ENCODE measurements at regions not wholly inside any gene's neighbourhood (a gene's known extent, or its start where the extent isn't known, plus 50 kb on each side); places are given as distances from the start of the nearest gene placed in this dataset.
A peak's percentile ranks its signal among the peaks of the same experiment; 100 is the strongest.

GRCh38 chr2:65634304-65634703, 201.9 kb upstream of the SPRED2 start:
- TF ChIP-seq, protein P1, sequence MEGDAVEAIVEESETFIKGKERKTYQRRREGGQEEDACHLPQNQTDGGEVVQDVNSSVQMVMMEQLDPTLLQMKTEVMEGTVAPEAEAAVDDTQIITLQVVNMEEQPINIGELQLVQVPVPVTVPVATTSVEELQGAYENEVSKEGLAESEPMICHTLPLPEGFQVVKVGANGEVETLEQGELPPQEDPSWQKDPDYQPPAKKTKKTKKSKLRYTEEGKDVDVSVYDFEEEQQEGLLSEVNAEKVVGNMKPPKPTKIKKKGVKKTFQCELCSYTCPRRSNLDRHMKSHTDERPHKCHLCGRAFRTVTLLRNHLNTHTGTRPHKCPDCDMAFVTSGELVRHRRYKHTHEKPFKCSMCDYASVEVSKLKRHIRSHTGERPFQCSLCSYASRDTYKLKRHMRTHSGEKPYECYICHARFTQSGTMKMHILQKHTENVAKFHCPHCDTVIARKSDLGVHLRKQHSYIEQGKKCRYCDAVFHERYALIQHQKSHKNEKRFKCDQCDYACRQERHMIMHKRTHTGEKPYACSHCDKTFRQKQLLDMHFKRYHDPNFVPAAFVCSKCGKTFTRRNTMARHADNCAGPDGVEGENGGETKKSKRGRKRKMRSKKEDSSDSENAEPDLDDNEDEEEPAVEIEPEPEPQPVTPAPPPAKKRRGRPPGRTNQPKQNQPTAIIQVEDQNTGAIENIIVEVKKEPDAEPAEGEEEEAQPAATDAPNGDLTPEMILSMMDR (IDR thresholded peaks at IDR 0.05; ENCODE audit: low read length, missing control alignments) = no peak
- no peak for DNase-seq (ENCODE audit: low read depth)
- H3K4me3 ChIP-seq (replicated peaks; ENCODE audit: low read depth, low read length) = no peak overlapping the region

- TF ChIP-seq, protein P1 (IDR thresholded peaks at IDR 0.05; ENCODE audit: low read length, missing control alignments) = no peak
- DNase-seq (ENCODE audit: low read depth) = peak; percentile 86
Observed at GRCh38 chr2:65630643-65631042, 198.2 kb upstream of the SPRED2 start.

DNA sequence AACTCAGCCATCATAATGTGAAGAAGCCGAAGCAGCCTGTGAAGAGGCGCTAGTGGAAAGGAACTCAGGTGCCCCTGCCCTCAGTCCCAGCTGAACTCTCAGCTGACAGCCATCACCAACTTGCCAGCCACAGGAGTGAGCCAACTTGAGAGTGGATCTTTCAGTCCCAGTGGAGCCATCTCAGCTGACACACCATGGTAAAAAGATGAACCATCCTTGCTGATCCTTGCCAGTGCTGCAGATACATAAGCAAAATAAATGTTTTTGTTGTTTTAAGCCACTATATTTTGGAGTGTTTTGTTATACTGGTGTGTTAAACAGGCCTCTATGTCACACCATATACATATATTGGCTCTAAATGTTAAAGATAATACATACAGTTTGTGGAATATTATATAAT, 195.8 kb upstream of the SPRED2 start:
- H3K4me3 ChIP-seq (replicated peaks; ENCODE audit: low read depth, low read length) = no peak overlapping the region
- TF ChIP-seq, protein P1 (IDR thresholded peaks at IDR 0.05; ENCODE audit: low read length, missing control alignments) = no peak
- DNase-seq (ENCODE audit: low read depth) = no peak

More at GRCh38 chr2:65630643-65631042, 198.2 kb upstream of the SPRED2 start:
- no peak overlapping the region for H3K4me3 ChIP-seq (replicated peaks; ENCODE audit: low read depth, low read length)

- H3K4me3 ChIP-seq (replicated peaks; ENCODE audit: low read depth, low read length) = no peak overlapping the region
- TF ChIP-seq, protein P1 (IDR thresholded peaks at IDR 0.05; ENCODE audit: low read length, missing control alignments) = no peak
- DNase-seq (ENCODE audit: low read depth) = peak; percentile 15
Observed at GRCh38 chr2:65626831-65627230, 194.4 kb upstream of the SPRED2 start.

DNA sequence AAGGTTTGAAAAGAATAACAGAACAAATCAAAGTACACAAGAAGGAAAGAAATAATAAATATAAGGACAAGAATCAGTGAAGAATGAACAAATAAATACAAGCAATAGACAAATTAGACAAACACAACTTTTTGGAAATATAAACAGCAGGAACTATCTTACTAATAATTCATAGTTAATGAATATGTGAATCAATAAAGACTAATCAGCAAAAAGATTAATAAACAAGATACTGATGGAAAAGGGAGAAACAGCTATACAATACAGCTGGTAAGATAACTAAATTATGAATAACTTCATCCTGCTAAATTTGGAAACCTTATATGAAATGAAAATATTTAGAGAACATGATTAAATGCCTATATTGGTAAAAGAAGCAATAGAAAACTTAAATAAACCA, 193.6 kb upstream of the SPRED2 start:
- no peak for DNase-seq (ENCODE audit: low read depth)
- H3K4me3 ChIP-seq (replicated peaks; ENCODE audit: low read depth, low read length) = no peak overlapping the region
- TF ChIP-seq, protein P1 (IDR thresholded peaks at IDR 0.05; ENCODE audit: low read length, missing control alignments) = no peak

GRCh38 chr2:65622951-65623535, 190.6 kb upstream of the SPRED2 start:
- TF ChIP-seq, protein P1 (IDR thresholded peaks at IDR 0.05; ENCODE audit: low read length, missing control alignments) = no peak
- no peak overlapping the region for H3K4me3 ChIP-seq (replicated peaks; ENCODE audit: low read depth, low read length)
- no peak for DNase-seq (ENCODE audit: low read depth)

DNA sequence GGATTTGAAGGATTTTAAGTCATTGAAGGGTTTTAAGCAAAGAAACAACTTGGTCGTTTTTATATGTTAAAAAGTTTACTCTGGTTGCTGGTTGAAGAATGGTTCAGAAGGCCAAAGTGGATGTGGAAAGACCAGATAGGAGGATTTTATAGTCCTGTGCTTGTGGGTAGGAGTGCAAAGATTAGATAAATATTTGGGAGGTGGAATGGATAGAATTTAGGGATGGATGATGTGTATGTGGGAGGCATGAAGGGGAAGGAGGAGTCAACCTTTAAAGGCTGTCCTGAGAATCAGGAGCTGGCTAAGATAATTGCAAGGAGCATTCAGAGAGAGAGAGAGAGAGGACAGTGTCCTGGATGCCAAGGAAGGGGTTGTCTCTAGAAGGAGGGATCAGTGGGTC, 190.1 kb upstream of the SPRED2 start:
- no peak for DNase-seq (ENCODE audit: low read depth)
- TF ChIP-seq, protein P1 (IDR thresholded peaks at IDR 0.05; ENCODE audit: low read length, missing control alignments) = no peak
- H3K4me3 ChIP-seq (replicated peaks; ENCODE audit: low read depth, low read length) = no peak overlapping the region

All from fibroblast of pulmonary artery (primary cell).